KBM-7 (cell line): ENCODE measurements at regions not wholly inside any gene's neighbourhood (a gene's known extent, or its start where the extent isn't known, plus 50 kb on each side); places are given as distances from the start of the nearest gene placed in this dataset.
"Not testable (repeated sequence)": the region's sequence is repeated elsewhere in the genome, so short reads cannot be mapped to it uniquely, and the experiment has no call there.

Source experiments
- DNase-seq: peaks from one replicate; pipeline ENCODE4 v3.0.0-alpha.2; 2015
- in situ Hi-C: fragments of 300-500 bp; cut with MboI; formaldehyde crosslinking; loops from 2 replicates; pipeline ENCODE4 v1.14.3; 2020; ENCODE audit warnings: low sequenced_read_pairs, low pct_unique_long_range_greater_than_20kb, mixed read lengths

- in situ Hi-C loops: no loop called here
- DNase-seq: no peak
Observed at GRCh38 chr10:64374346-64374745, 853.1 kb downstream of the REEP3 start.

GRCh38 chr10:64376167-64376566, 855.0 kb downstream of the REEP3 start:
- in situ Hi-C loops: no loop called here
- DNase-seq: no peak

- in situ Hi-C loops: no loop called here
- DNase-seq: no peak
Observed at GRCh38 chr10:64379898-64380297, 858.7 kb downstream of the REEP3 start.

- in situ Hi-C loops: no loop called here
Observed at GRCh38 chr10:64385355-64385754, 864.2 kb downstream of the REEP3 start.

GRCh38 chr10:64394744-64395143, 873.5 kb downstream of the REEP3 start:
- no peak for DNase-seq
- in situ Hi-C loops: no loop called here

More at GRCh38 chr10:64385355-64385754, 864.2 kb downstream of the REEP3 start:
- DNase-seq: no peak

- DNase-seq: no peak
- in situ Hi-C loops: no loop called here
Observed at GRCh38 chr10:64396105-64396708, 875.0 kb downstream of the REEP3 start.

- DNase-seq: no peak
- in situ Hi-C loops: no loop called here
Observed at GRCh38 chr10:64397125-64397524, 875.9 kb downstream of the REEP3 start.

GRCh38 chr10:64408391-64409183, 887.4 kb downstream of the REEP3 start:
- no peak for DNase-seq
- in situ Hi-C loops: no loop called here

- in situ Hi-C loops: no loop called here
- no peak for DNase-seq
Observed at GRCh38 chr10:64409349-64409748, 888.1 kb downstream of the REEP3 start.

- no peak for DNase-seq
- in situ Hi-C loops: no loop called here
Observed at GRCh38 chr10:64416011-64416410, 894.8 kb downstream of the REEP3 start.

- no peak for DNase-seq
Observed at GRCh38 chr10:64419461-64419860, 898.3 kb downstream of the REEP3 start.

GRCh38 chr10:64426745-64427144, 905.5 kb downstream of the REEP3 start:
- in situ Hi-C loops: no loop called here
- DNase-seq: no peak

More at GRCh38 chr10:64419461-64419860, 898.3 kb downstream of the REEP3 start:
- in situ Hi-C loops: no loop called here

- in situ Hi-C loops: no loop called here
- peak; percentile 48 for DNase-seq
Observed at GRCh38 chr10:64430690-64431323, 909.6 kb downstream of the REEP3 start.

- in situ Hi-C loops, DNase-seq: not testable (repeated sequence)
Observed at GRCh38 chr10:64441872-64442271, 920.7 kb downstream of the REEP3 start.

- no peak for DNase-seq
- in situ Hi-C loops: no loop called here
Observed at GRCh38 chr10:64444163-64444562, 923.0 kb downstream of the REEP3 start.

GRCh38 chr10:64444564-64444963, 923.4 kb downstream of the REEP3 start:
- in situ Hi-C loops: no loop called here
- no peak for DNase-seq

- in situ Hi-C loops: no loop called here
- DNase-seq: no peak
Observed at GRCh38 chr10:64449603-64450002, 928.4 kb downstream of the REEP3 start.

GRCh38 chr10:64450312-64450711, 929.1 kb downstream of the REEP3 start:
- in situ Hi-C loops: no loop called here
- no peak for DNase-seq

GRCh38 chr10:64454962-64455361, 933.8 kb downstream of the REEP3 start:
- in situ Hi-C loops: no loop called here
- no peak for DNase-seq

- DNase-seq: no peak
- in situ Hi-C loops: no loop called here
Observed at GRCh38 chr10:64458306-64458705, 937.1 kb downstream of the REEP3 start.
